Fibroblast of villous mesenchyme (primary cell): ENCODE measurements at regions not wholly inside any gene's neighbourhood (a gene's known extent, or its start where the extent isn't known, plus 50 kb on each side); places are given as distances from the start of the nearest gene placed in this dataset.

Experiments used
- DNase-seq: peaks from one replicate; pipeline ENCODE4 v3.0.0-alpha.2; 2010; ENCODE audit warnings: low read depth
- H3K4me3 ChIP-seq: 2 replicates; pipeline ENCODE4 v1.5.1; 2011; ENCODE audit warnings: low read depth, mild to moderate bottlenecking, low read length
- CTCF ChIP-seq: IDR thresholded peaks from 2 replicates; pipeline ENCODE4 v1.5.1; 2012; ENCODE audit warnings: low read depth, mild to moderate bottlenecking, low read length; ENCODE audit not compliant: insufficient read depth

DNA sequence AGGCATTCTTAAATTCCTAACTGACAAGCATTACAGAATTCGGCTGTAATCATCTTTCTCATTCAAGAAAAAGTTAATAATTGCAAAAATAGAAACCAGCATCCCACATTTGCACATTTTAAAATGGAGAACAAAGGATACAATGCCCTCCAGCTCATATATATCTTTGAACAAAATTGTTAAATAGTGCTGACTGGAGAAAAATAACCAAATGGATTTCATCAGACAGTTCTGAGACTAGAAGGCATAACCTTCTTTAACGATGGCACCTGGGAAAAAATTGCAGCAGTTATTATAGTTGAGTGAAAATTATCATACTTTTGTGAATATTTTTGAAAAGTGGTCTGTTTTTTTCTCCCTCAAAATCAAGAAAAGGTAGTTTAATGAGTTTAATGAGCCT is 138.9 kb upstream of the CDH19 start:
- no peak for TF ChIP-seq CTCF
- H3K4me3 ChIP-seq = no peak overlapping the region
- no peak for DNase-seq

- DNase-seq = no peak
- no peak for TF ChIP-seq CTCF
- no peak overlapping the region for H3K4me3 ChIP-seq
These were observed 132.0 kb upstream of the CDH19 start for GRCh38 chr18:66735933-66736332.

DNA sequence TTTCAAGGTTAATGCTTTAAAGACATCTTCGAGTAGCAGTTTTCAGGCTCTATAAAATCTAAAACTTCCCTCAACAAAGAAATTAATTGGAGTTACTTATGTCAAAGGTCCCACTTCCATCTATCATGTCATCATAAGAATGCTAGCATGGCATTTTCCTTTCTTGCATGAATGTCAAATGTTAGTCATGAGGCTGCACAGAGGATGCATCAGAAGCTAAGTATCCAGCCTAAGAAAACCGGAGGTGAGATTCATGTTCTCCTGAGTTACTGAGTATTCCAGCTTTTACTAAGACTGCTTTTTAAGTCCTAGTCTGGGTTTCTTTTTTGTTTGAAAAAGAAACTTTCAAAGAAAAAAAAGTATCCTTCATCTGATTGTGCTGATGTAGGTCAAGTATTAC is 130.6 kb upstream of the CDH19 start:
- TF ChIP-seq CTCF = no peak
- no peak for DNase-seq
- H3K4me3 ChIP-seq = no peak overlapping the region

GRCh38 chr18:66731890-66732289 is 128.0 kb upstream of the CDH19 start:
- TF ChIP-seq CTCF = no peak

GRCh38 chr18:66729442-66730239 is 125.8 kb upstream of the CDH19 start:
- DNase-seq = no peak
- H3K4me3 ChIP-seq = no peak overlapping the region
- no peak for TF ChIP-seq CTCF

More at GRCh38 chr18:66731890-66732289, 128.0 kb upstream of the CDH19 start:
- no peak for DNase-seq
- H3K4me3 ChIP-seq = no peak overlapping the region

DNA sequence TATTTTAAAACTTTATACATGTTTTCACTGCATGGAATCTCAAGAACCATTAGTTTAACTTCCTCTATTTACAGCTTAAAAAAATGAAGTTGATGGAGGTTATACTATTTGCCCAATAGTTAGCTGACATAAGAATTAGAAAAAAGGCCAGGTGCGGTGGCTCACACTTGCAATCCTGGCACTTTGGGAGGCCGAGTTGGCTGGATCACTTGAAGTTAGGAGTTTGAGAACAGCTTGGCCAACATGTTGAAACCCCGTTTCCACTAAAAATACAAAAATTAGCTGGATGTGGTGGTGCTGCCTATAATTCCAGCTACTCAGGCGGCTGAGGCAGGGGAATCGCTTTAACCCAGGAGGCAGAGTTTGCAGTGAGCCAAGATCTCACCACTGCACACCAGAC is 125.1 kb upstream of the CDH19 start:
- DNase-seq = no peak
- no peak for TF ChIP-seq CTCF
- H3K4me3 ChIP-seq = no peak overlapping the region

DNA sequence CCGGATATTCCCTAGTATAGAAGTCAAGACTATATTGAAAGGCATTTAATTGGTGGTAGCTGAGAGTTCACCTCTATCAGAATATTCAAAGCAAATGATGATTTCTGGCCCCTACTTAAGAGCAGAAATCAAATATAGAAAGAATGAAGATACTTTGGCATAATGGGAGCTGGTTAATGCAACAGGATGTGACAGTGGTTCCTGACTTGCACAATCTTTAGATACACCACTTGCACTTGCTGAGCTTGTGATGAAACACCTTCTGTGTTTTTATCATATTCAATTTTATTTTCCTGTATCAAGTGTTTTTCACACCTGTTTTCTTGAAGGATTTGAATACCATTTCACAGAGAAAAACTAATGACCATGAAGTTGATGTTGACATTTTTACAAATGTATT is 124.1 kb upstream of the CDH19 start:
- no peak for TF ChIP-seq CTCF
- no peak overlapping the region for H3K4me3 ChIP-seq
- no peak for DNase-seq
